K562 (cell line): ENCODE measurements at regions not wholly inside any gene's neighbourhood (a gene's known extent, or its start where the extent isn't known, plus 50 kb on each side); places are given as distances from the start of the nearest gene placed in this dataset.

Experiments
- ATAC-seq: fragments of 200-7000 bp; cut with Tn5 transposase; 3 replicates; pipeline ENCODE4 v1.9.1; 2020; ENCODE audit warnings: moderate library complexity
- BruUV-seq: library from RNA; stranded (reverse); fragments of 400-500 nt; replicated peaks from 2 replicates; lab custom pipeline; 2021; lab: Mats Ljungman, UMichigan
- CTCF ChIA-PET: fragments of 300-600 bp; formaldehyde crosslinking; extraction: SDS; loops from one replicate; lab custom pipeline; 2021; ENCODE audit warnings: low intra/inter-chr PET ratio; lab: Yijun Ruan, JAX
- POLR2A ChIA-PET: fragments of 300-600, 350-650 bp; sonication (Branson Sonifier 250); formaldehyde crosslinking; extraction: SDS; loops from one replicate; lab custom pipeline; 2021; ENCODE audit warnings: antibody characterized with exemption, inconsistent platforms; lab: Yijun Ruan, JAX
- DNase-seq, 4 experiments: peaks; one replicate each; pipeline versions ENCODE4 v3.0.0 to v3.0.0-alpha.2; 2011 to 2018; ENCODE audit warnings: low spot score in 3 of 4, mixed read lengths in 3 of 4; ENCODE audit errors: extremely low read depth in 1 of 4
- FAIRE-seq: peaks from 2 replicates; lab custom pipeline; 2011; peaks lifted over from hg19 to GRCh38; lab: Jason Lieb, UNC
- H2AFZ ChIP-seq: 2 replicates; pipeline ENCODE4 v1.6.0; 2011; ENCODE audit warnings: low read depth, low read length, control low read depth, inconsistent platforms
- H3K27ac ChIP-seq: fragments of 200-600 bp; 3 replicates; pipeline ENCODE4 v1.8.0; 2011; ENCODE audit warnings: low read depth, mild to moderate bottlenecking, control low read depth, inconsistent platforms, low read length, moderate library complexity, mixed read lengths; ENCODE audit errors: extremely low read depth
- H3K27me3 ChIP-seq, 2 experiments: fragments of 300-600 bp in 1 of 2; 2 replicates in 1 of 2; 3 replicates in 1 of 2; pipeline versions ENCODE4 v1.6.0 to v1.8.0; 2011; ENCODE audit warnings: inconsistent platforms in 2 of 2, low read length in 2 of 2, mild to moderate bottlenecking in 1 of 2, mixed read lengths in 1 of 2, moderate library complexity in 1 of 2; ENCODE audit not compliant: control insufficient read depth in 2 of 2, insufficient read depth in 2 of 2
- H3K36me3 ChIP-seq: fragments of 300-600 bp; 3 replicates; pipeline ENCODE4 v1.8.0; 2011; ENCODE audit warnings: mild to moderate bottlenecking, low read length, inconsistent platforms; ENCODE audit not compliant: control insufficient read depth, insufficient read depth
- H3K4me1 ChIP-seq, 2 experiments: fragments of 200-600 bp in 1 of 2; replicated peaks in 1 of 2; 2 replicates in 1 of 2; 3 replicates in 1 of 2; pipeline versions ENCODE4 v1.5.1 to v1.8.0; 2011; ENCODE audit warnings: inconsistent platforms in 2 of 2, low read length in 2 of 2, mild to moderate bottlenecking in 1 of 2, mixed read lengths in 1 of 2, moderate library complexity in 1 of 2; ENCODE audit not compliant: control insufficient read depth in 2 of 2, insufficient read depth in 2 of 2
- H3K4me2 ChIP-seq: 2 replicates; pipeline ENCODE4 v1.6.1; 2011; ENCODE audit warnings: low read length, control low read depth, inconsistent platforms, mixed read lengths; ENCODE audit not compliant: insufficient read depth
- H3K4me3 ChIP-seq: fragments of 200-600 bp; sonication (generic), shearing (Covaris generic); 2 replicates; pipeline ENCODE4 v1.5.1; 2016; ENCODE audit warnings: control low read depth, inconsistent platforms
- H3K79me2 ChIP-seq: fragments of 200-600 bp; 3 replicates; pipeline ENCODE4 v1.8.0; 2011; ENCODE audit warnings: low read length, inconsistent platforms; ENCODE audit not compliant: control insufficient read depth, insufficient read depth
- H3K9ac ChIP-seq, 2 experiments: 2 replicates each; pipeline versions ENCODE4 v1.6.0 to v1.6.1; 2011; ENCODE audit warnings: low read depth in 2 of 2, low read length in 2 of 2, control low read depth in 1 of 2, inconsistent platforms in 1 of 2, mild to moderate bottlenecking in 1 of 2, mixed read lengths in 1 of 2; ENCODE audit not compliant: insufficient read depth in 1 of 2
- H3K9me1 ChIP-seq: one replicate; pipeline ENCODE4 v1.6.0; 2011; ENCODE audit warnings: inconsistent platforms, mild to moderate bottlenecking, low read length, moderate library complexity; ENCODE audit not compliant: control insufficient read depth, insufficient read depth
- H3K9me3 ChIP-seq: replicated peaks from 2 replicates; pipeline ENCODE4 v1.5.1; 2011; ENCODE audit warnings: low read depth, low read length, inconsistent platforms; ENCODE audit not compliant: control insufficient read depth, insufficient read depth
- H4K20me1 ChIP-seq: replicated peaks from 2 replicates; pipeline ENCODE4 v1.6.1; 2011; ENCODE audit warnings: low read length, inconsistent platforms, mixed read lengths; ENCODE audit not compliant: control insufficient read depth, insufficient read depth
- CBX2 ChIP-seq: fragments of 200-600 bp; sonication (generic); IDR thresholded peaks from one replicate; pipeline ENCODE4 v1.6.1; 2012; ENCODE audit warnings: mild to moderate bottlenecking, low read length, inconsistent platforms; ENCODE audit not compliant: insufficient read depth, poor library complexity, severe bottlenecking
- GTF2E2 ChIP-seq: fragments of 200-800 bp; sonication (Bioruptor generic); IDR thresholded peaks from 2 replicates; pipeline ENCODE4 v1.6.1; 2016; ENCODE audit warnings: missing genetic modification characterization, missing compliant biosample characterization
- RBBP5 ChIP-seq: fragments of 200-600 bp; sonication (generic); IDR thresholded peaks from 2 replicates; pipeline ENCODE4 v1.6.1; 2012; ENCODE audit warnings: borderline replicate concordance, mild to moderate bottlenecking, low read length, control low read depth, inconsistent platforms; ENCODE audit not compliant: insufficient read depth, poor library complexity, severe bottlenecking
- RREB1 ChIP-seq: fragments of 250-450 bp; sonication (Bioruptor Pico); IDR thresholded peaks from 2 replicates; pipeline ENCODE4 v1.4.0; 2020
- SNAPC5 ChIP-seq: fragments of 250-450 bp; sonication (Bioruptor Pico); IDR thresholded peaks from 2 replicates; pipeline ENCODE4 v1.8.0; 2021; ENCODE audit warnings: moderate library complexity, mild to moderate bottlenecking, inconsistent platforms
- TCF3 ChIP-seq: sonication (generic); formaldehyde crosslinking; IDR thresholded peaks from 2 replicates; pipeline ENCODE4 v1.4.0; 2020; ENCODE audit warnings: mild to moderate bottlenecking, missing genetic modification reagents
- TCF7 ChIP-seq: sonication (generic); IDR thresholded peaks from 2 replicates; pipeline ENCODE4 v1.6.1; 2016; ENCODE audit warnings: antibody characterized with exemption, borderline replicate concordance
- VEZF1 ChIP-seq: fragments of 200-800 bp; sonication (Bioruptor generic); IDR thresholded peaks from 2 replicates; pipeline ENCODE4 v1.6.1; 2017; ENCODE audit warnings: missing genetic modification characterization, missing compliant biosample characterization
- WGBS: fragments of 100-300 bp; shearing (Covaris generic); methylation state at CpG from one replicate; pipeline ENCODE4 v1.1.6; 2016; ENCODE audit warnings: low coverage, mixed read lengths; ENCODE audit not compliant: insufficient coverage; ENCODE audit errors: missing lambda C conversion rate; 5-methylcytosine and 5-hydroxymethylcytosine counted together
- in situ Hi-C: fragments of 300-500 bp; cut with MboI; formaldehyde crosslinking; loops from 4 replicates; pipeline ENCODE4 v1.15.0; 2018; ENCODE audit warnings: inconsistent platforms, mixed read lengths
- intact Hi-C: fragments of 100-400 bp; cut with micrococcal nuclease; formaldehyde crosslinking; loops from 2 replicates; pipeline ENCODE4 v1.14.2; 2022

- TF ChIP-seq GTF2E2 (no peak), RBBP5 (peak; percentile 0)
- TF ChIP-seq, all 486 proteins: peak for 1
- Histone ChIP-seq H3K27me3 (no peaks in the 10 kb centered on the region), H3K4me3 (no peak overlapping the region), H3K9ac (no peak overlapping the region), H3K9me1 (no peaks in the 10 kb centered on the region), H3K4me2 (no peak overlapping the region), H3K9me3 (no peaks in the 10 kb centered on the region), H2AFZ (no peak overlapping the region), H3K27ac (no peak overlapping the region), H3K36me3 (no peaks in the 10 kb centered on the region), H3K4me1 (peaks cover 26 to 28% of the 10 kb centered on the region in 2 experiments), H3K79me2 (no peaks in the 10 kb centered on the region), H4K20me1 (no peaks in the 10 kb centered on the region)
- ATAC-seq = no peak
- 85% methylated on average over 3 of the region's 3 CpGs for WGBS
- intact Hi-C loops (no loop called here), in situ Hi-C loops (no loop called here)
- CTCF ChIA-PET = no interaction called here
- no TSS peak for BruUV-seq
- no peak for DNase-seq
- no peak for FAIRE-seq
- POLR2A ChIA-PET = interaction anchor here (0.6 to 1.2 kb wide), 2 partner anchors 9 to 66 kb away, joined by 3 read pairs; no protein-coding TSS in a partner anchor
Measured at GRCh38 chr2:9704600-9704999, 73.8 kb upstream of the YWHAQ start.

- H3K27me3 ChIP-seq = no peaks in the 10 kb centered on the region
- H3K4me2 ChIP-seq = no peak overlapping the region
- H4K20me1 ChIP-seq = no peaks in the 10 kb centered on the region
- no peak overlapping the region for H3K9ac ChIP-seq
- WGBS = 49% methylated on average over 8 of the region's 8 CpGs
- H3K4me3 ChIP-seq = no peak overlapping the region
- H3K4me1 ChIP-seq = peaks cover 22 to 26% of the 10 kb centered on the region in 2 experiments; a peak in 4 of 5 replicates
- no peak for DNase-seq
- no TSS peak for BruUV-seq
- in situ Hi-C loops = no loop called here
- intact Hi-C loops = no loop called here
- POLR2A ChIA-PET = interaction anchor here (0.8 to 1.2 kb wide), 2 partner anchors 10 to 15 kb away, joined by 3 read pairs; no protein-coding TSS in a partner anchor
- H3K9me1 ChIP-seq = no peaks in the 10 kb centered on the region
- CTCF ChIA-PET = no interaction called here
- H3K79me2 ChIP-seq = no peaks in the 10 kb centered on the region
- no peak overlapping the region for H3K27ac ChIP-seq
- H2AFZ ChIP-seq = no peak overlapping the region
- no peaks in the 10 kb centered on the region for H3K9me3 ChIP-seq
- ATAC-seq = no peak
- no peak for FAIRE-seq
- H3K36me3 ChIP-seq = no peaks in the 10 kb centered on the region
- TF ChIP-seq SNAPC5 (CRISPR knock-in tag) (no peak), TCF7 (no peak), GTF2E2 (no peak), RREB1 (CRISPR knock-in tag) (no peak), TCF3 (CRISPR knock-in tag) (no peak), VEZF1 (CRISPR knock-in tag) (no peak), CBX2 (no peak)
Measured at GRCh38 chr2:9705196-9705595, 74.4 kb upstream of the YWHAQ start.
